Upper lobe of right lung (tissue), 1 donor: ENCODE measurements at regions not wholly inside any gene's neighbourhood (a gene's known extent, or its start where the extent isn't known, plus 50 kb on each side); places are given as distances from the start of the nearest gene placed in this dataset.

Experiments used
- ATAC-seq: fragments of 200-7000 bp; cut with Tn5 transposase; one replicate; pipeline ENCODE4 v1.9.1; 2020; ENCODE audit warnings: mild to moderate bottlenecking, moderate library complexity
- DNase-seq: peaks from one replicate; pipeline ENCODE4 v3.0.0-alpha.2; 2020
- H3K27ac ChIP-seq: fragments of 200-600 bp; one replicate; pipeline ENCODE4 v1.8.0; 2022
- H3K27me3 ChIP-seq: fragments of 200-600 bp; one replicate; pipeline ENCODE4 v1.8.0; 2022; ENCODE audit warnings: mild to moderate bottlenecking
- H3K36me3 ChIP-seq: fragments of 200-600 bp; one replicate; pipeline ENCODE4 v1.8.0; 2022
- H3K4me1 ChIP-seq: fragments of 200-600 bp; one replicate; pipeline ENCODE4 v1.8.0; 2022
- H3K4me3 ChIP-seq: fragments of 200-600 bp; one replicate; pipeline ENCODE4 v1.8.0; 2022; ENCODE audit warnings: mild to moderate bottlenecking
- H3K9me3 ChIP-seq: fragments of 200-600 bp; one replicate; pipeline ENCODE4 v1.8.0; 2022
- intact Hi-C: fragments of 100-400 bp; cut with DNase I; formaldehyde crosslinking; loops from one replicate; pipeline ENCODE4 v1.11.0; 2022
- TF ChIP-seq, protein P1 (sequence below): fragments of 200-600 bp; IDR thresholded peaks from one replicate; pipeline ENCODE4 v1.8.0; 2022; ENCODE audit warnings: antibody characterized with exemption
- donor health status: DM: no; HTN: yes; CAD: no; lungs with severe emphysema.

DNA sequence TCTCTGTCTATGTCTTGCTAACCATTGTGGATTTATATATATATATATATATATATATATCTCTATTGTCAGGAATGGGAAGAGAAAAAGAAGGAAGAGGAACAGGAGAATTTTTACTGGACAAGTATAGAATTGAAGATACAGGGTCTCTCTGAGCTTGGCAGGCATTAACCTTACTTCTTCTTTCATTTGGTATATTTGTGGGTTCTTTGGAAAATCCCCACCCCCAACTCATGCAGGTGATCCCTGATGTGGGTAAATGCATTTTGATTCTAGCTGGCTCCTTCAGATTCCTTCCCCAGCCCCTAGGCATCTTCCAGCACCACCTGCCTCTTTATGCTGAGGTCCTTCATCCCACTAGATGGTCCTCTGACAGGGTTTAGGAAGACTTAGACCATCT, 78.8 kb upstream of the TRABD2B start:
- intact Hi-C loops: no loop called here
- no peak overlapping the region for H3K4me3 ChIP-seq
- TF ChIP-seq, protein P1, sequence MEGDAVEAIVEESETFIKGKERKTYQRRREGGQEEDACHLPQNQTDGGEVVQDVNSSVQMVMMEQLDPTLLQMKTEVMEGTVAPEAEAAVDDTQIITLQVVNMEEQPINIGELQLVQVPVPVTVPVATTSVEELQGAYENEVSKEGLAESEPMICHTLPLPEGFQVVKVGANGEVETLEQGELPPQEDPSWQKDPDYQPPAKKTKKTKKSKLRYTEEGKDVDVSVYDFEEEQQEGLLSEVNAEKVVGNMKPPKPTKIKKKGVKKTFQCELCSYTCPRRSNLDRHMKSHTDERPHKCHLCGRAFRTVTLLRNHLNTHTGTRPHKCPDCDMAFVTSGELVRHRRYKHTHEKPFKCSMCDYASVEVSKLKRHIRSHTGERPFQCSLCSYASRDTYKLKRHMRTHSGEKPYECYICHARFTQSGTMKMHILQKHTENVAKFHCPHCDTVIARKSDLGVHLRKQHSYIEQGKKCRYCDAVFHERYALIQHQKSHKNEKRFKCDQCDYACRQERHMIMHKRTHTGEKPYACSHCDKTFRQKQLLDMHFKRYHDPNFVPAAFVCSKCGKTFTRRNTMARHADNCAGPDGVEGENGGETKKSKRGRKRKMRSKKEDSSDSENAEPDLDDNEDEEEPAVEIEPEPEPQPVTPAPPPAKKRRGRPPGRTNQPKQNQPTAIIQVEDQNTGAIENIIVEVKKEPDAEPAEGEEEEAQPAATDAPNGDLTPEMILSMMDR: no peak

DNA sequence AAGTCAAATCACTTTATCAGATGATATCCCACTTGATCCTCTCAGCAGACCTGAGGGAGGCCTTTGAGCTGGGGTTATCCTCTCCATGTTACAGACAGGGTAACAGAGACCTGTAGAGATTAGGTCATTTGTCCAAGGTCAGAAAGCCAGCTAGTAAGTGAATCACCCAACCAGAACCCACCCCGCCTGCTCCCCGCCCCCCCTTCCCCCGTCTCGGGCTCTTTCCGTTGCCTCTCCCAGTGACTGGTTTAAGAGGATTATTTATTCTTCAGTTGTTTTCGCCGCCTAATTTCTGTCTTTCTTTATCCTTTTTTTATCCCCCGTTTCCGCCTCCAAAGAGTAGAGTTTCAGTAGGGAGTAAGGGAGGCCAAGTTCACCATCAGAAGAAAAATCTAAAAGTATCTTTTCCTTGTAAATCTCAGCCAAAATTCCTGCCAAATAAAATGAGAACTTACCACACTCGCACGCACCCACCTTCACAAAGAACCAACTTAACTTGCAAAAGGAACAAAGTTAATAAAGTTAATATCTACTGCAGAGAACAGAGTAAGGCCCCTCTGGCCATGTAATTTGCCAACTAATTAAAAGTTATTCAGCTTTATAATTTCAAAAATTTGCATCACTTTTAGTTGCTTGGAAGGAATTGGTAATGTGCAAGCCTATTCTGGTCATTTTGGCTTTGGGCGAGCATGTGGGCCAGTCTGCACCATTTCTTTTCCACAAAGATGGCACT, 76.8 kb upstream of the TRABD2B start:
- intact Hi-C loops: no loop called here
- H3K9me3 ChIP-seq: no peaks in the 10 kb centered on the region
- no peaks in the 10 kb centered on the region for H3K36me3 ChIP-seq
- no peaks in the 10 kb centered on the region for H3K27me3 ChIP-seq
- no peak overlapping the region for H3K27ac ChIP-seq
- DNase-seq: no peak
- TF ChIP-seq, protein P1: no peak
- no peak for ATAC-seq
- H3K4me1 ChIP-seq: peaks cover 4% of the 10 kb centered on the region
- H3K4me3 ChIP-seq: no peak overlapping the region

More for the DNA sequence above, 78.8 kb upstream of the TRABD2B start:
- Histone ChIP-seq H3K27me3 (no peaks in the 10 kb centered on the region), H3K36me3 (no peaks in the 10 kb centered on the region), H3K4me1 (peaks cover 4% of the 10 kb centered on the region), H3K9me3 (no peaks in the 10 kb centered on the region), H3K27ac (no peak overlapping the region)
- DNase-seq (no peak), ATAC-seq (no peak)

DNA sequence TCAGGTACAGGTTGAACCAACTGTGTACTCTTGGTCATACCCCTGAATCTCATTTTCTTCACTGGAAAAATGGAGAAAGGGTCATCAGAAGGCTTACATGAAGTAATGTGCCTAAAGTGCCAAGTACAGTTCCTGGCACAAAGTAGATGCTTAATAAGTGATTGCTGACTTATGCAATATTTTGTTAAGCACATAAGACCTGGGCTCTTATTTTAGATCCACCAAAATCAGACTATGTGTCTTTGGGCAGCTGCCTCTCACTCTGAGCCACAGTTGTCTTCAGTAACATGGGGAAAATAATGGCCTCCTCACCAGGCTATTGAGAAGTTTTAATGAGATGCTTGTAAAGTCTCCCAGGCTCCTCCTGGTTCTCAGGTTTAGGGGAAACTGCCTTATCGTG, 74.3 kb upstream of the TRABD2B start:
- Histone ChIP-seq H3K4me1 (peaks cover 4% of the 10 kb centered on the region), H3K9me3 (no peaks in the 10 kb centered on the region), H3K27ac (no peak overlapping the region), H3K4me3 (no peak overlapping the region), H3K36me3 (no peaks in the 10 kb centered on the region), H3K27me3 (no peaks in the 10 kb centered on the region)
- DNase-seq (no peak), ATAC-seq (no peak)
- TF ChIP-seq, protein P1: no peak
- intact Hi-C loops: no loop called here

DNA sequence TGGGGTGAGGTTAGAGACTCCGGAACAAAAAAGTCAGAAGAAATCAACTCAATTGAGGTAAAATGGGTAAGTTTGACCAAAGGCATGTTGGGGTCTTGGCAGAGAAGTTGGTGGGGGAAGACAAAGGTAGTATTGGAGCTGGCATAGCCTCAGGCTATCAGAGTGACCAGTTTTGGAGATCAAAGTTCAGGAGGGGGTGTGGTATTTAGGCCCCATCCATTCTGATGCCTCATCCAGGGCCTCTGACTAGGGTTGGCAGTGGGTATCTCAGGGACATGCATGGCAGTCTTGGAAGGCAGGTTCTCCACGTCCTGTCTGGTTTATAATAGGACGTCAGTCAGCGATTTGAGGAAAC, 73.2 kb upstream of the TRABD2B start:
- TF ChIP-seq, protein P1: no peak
- no peak overlapping the region for H3K4me3 ChIP-seq
- H3K9me3 ChIP-seq: no peaks in the 10 kb centered on the region
- no peak for ATAC-seq
- H3K4me1 ChIP-seq: peaks cover 4% of the 10 kb centered on the region
- H3K36me3 ChIP-seq: no peaks in the 10 kb centered on the region
- no peak overlapping the region for H3K27ac ChIP-seq
- no peak for DNase-seq
- intact Hi-C loops: no loop called here
- H3K27me3 ChIP-seq: no peaks in the 10 kb centered on the region

DNA sequence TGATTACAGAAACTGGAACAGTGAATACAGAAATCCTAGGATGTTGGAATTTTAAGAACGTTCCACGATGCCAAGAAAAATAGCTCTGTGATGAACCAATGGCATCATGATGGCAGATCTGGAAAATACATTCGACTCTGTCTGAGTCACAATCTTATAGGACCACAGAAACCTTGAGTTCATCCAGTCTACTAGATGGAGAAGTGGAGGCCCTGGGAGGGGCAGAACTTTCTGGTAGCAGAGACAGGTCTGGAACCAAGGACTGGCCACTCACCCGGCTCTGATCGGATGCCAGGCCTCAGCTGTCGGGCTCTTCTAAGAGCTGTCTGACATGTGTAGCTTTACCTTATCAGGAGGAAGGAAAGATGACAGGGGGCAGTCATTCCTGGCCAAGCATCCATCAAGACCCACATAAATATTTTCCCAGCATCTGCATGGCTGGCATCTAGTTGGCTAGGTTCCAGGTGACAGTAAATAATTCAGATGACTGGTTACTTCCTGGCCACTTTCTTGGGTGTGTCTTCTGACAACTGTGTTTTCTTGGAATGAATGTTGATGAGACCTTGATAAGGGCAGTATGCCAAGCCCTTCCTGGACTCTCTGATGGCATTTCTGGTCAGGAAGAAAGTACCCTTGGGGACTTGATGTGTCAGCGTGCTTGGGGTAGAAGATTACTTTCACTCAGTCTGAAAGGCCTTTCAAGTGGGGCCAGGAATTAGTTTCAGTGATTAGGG, 72.6 kb upstream of the TRABD2B start:
- H3K27me3 ChIP-seq: no peaks in the 10 kb centered on the region
- no peaks in the 10 kb centered on the region for H3K36me3 ChIP-seq
- TF ChIP-seq, protein P1: no peak
- H3K4me3 ChIP-seq: no peak overlapping the region
- ATAC-seq (no peak), DNase-seq (no peak)
- H3K27ac ChIP-seq: no peak overlapping the region
- H3K9me3 ChIP-seq: no peaks in the 10 kb centered on the region
- peaks cover 4% of the 10 kb centered on the region for H3K4me1 ChIP-seq
- intact Hi-C loops: loop anchor here (10.0 kb wide), 1 partner anchor 75 kb away; the partner anchor contains the start of gene TRABD2B
